MG63 (cell line): ENCODE measurements at regions not wholly inside any gene's neighbourhood (a gene's known extent, or its start where the extent isn't known, plus 50 kb on each side); places are given as distances from the start of the nearest gene placed in this dataset.

ENCODE experiments used
- DNase-seq: peaks from one replicate; pipeline ENCODE4 v3.0.0-alpha.2; 2020
- H3K27me3 ChIP-seq: fragments of 250-450 bp; sonication (Bioruptor Pico); 2 replicates; pipeline ENCODE4 v1.5.1; 2020; ENCODE audit warnings: mild to moderate bottlenecking, moderate library complexity
- H3K36me3 ChIP-seq: fragments of 250-450 bp; sonication (Bioruptor Pico); 2 replicates; pipeline ENCODE4 v1.5.1; 2020; ENCODE audit warnings: mild to moderate bottlenecking, moderate library complexity
- H3K4me3 ChIP-seq: fragments of 250-450 bp; sonication (Bioruptor Pico); 2 replicates; pipeline ENCODE4 v1.5.1; 2020; ENCODE audit warnings: mild to moderate bottlenecking, moderate library complexity
- H3K9me3 ChIP-seq: fragments of 250-450 bp; sonication (Bioruptor Pico); 2 replicates; pipeline ENCODE4 v1.5.1; 2020; ENCODE audit warnings: mild to moderate bottlenecking, moderate library complexity

DNA sequence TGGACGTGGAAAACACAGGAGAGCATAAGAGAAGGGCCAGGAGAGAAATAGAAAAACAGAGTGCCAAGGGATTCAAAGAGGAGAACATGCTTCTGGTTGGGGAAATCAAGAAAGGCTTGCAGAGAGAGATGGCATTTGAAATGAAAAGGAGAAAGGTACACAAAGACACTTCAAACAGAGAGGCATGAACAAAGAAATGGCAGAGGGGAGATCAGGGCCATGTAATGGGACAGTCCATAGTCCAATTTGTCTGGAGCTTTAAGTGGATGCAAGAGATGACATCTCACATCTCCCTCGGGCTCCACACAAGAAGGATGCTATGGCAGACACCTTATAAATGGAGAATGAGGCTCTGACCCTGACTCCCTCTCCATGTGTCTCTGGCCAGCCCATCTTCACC is 331.1 kb downstream of the MLLT3 start:
- H3K9me3 ChIP-seq: peaks cover 2% of the 10 kb centered on the region; the same call in 1 of the 2 replicates
- peaks cover 2% of the 10 kb centered on the region; the same call in 1 of the 2 replicates for H3K27me3 ChIP-seq
- no peak for DNase-seq
- H3K36me3 ChIP-seq: no peaks in the 10 kb centered on the region
- H3K4me3 ChIP-seq: no peak overlapping the region

DNA sequence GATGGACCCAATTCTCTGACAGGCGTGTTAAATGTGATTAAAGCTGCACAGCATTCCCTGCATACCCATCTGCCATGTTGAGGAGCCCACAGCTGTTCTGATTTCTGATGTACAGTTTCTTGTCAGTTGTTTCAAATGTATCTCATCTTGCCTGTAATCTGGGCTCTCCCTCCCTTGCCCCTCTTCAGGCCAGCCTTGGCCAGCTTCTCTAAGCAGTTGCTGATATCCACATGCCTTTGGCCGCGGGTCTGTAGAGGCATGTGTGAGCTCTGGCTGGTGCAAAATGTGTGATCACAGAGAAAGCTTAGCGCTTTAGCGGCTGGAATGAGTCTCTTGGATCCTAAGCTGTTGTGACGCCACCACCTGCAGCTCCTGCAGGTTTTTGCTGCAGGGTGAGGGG is 332.0 kb downstream of the MLLT3 start:
- Histone ChIP-seq H3K4me3 (no peak overlapping the region), H3K9me3 (peaks cover 2% of the 10 kb centered on the region; the same call in 1 of the 2 replicates), H3K36me3 (no peaks in the 10 kb centered on the region), H3K27me3 (peaks cover 2% of the 10 kb centered on the region; the same call in 1 of the 2 replicates)
- no peak for DNase-seq

DNA sequence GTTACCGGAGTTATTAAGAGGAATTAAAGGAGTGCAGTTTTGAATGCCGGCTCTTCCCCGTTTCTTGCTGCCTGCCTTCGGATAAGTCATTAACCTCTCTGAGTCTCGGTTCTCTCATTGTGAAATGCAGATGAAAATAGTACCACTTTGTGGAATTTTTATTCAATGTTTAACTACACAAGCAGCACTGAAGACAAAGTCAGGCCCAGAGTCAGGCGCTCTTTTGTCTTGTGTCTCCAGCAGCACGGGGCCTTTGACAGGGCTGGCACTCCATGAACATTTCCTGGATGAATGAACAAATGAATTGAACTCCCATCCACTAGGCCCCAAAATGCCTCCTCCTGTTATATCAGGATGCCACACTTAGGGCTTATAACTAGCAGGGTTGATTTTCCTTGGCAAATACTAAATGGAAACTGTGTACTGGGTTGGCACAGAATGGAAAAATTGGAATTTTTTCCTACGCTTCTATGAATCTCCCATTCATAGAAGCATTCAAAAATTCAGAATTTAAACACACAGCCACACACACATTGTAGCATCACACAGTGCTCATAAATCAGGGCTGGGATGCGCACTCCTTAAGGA is 332.8 kb downstream of the MLLT3 start:
- no peak for DNase-seq
- no peaks in the 10 kb centered on the region for H3K36me3 ChIP-seq
- H3K4me3 ChIP-seq: no peak overlapping the region
- H3K27me3 ChIP-seq: peaks cover 2% of the 10 kb centered on the region; the same call in 1 of the 2 replicates
- H3K9me3 ChIP-seq: peaks cover 2% of the 10 kb centered on the region; the same call in 1 of the 2 replicates

DNA sequence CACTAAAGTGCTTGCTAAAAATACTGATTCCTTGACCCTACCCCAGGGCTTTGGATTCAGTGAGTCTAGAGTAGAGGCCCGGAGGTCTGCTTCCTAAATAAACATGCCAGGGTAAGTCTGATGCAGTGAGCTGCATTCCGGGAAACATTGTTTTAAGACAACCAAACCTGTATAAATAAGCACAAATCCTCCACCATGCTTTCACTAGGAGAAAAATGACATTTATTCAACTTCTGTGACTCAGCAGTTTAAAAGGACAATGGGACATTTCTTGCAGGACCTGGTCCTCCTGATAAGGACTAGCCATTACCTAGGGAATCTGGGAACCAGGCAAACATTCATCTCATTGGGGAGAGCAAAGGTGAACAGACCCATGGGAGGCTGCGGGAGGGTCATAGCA is 335.3 kb downstream of the MLLT3 start:
- H3K36me3 ChIP-seq: no peaks in the 10 kb centered on the region
- DNase-seq: no peak
- no peak overlapping the region for H3K4me3 ChIP-seq
- H3K27me3 ChIP-seq: peaks cover 2% of the 10 kb centered on the region; the same call in 1 of the 2 replicates
- H3K9me3 ChIP-seq: peaks cover 2% of the 10 kb centered on the region; the same call in 1 of the 2 replicates

DNA sequence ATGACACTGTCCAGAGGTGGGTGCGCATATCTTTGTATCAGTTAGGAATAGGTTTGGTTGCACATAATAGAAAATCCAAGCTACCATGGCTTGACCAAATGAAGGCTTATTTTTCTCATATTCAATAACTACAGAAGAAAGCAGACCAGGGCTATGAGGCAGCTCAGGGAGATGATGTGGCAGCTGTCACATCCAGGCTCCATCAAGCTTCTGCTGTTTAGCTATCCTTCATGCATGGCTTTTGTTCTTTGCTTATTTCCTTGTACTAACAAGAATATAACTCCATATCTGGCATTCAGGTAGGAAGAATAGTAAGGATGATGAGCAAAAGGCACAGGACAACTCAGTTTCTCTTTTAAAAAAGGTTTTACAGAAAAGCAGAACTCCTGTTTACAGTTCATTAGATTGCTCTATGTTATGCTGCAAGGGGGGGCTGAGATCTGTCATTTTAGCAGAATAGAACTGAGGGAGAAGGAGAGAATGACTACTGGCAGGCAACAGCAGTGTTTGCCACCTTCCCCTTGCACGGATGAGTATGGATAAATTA is 336.1 kb downstream of the MLLT3 start:
- Histone ChIP-seq H3K9me3 (peaks cover 2% of the 10 kb centered on the region; the same call in 1 of the 2 replicates), H3K4me3 (no peak overlapping the region), H3K27me3 (peaks cover 2% of the 10 kb centered on the region; the same call in 1 of the 2 replicates), H3K36me3 (no peaks in the 10 kb centered on the region)
- DNase-seq: no peak

DNA sequence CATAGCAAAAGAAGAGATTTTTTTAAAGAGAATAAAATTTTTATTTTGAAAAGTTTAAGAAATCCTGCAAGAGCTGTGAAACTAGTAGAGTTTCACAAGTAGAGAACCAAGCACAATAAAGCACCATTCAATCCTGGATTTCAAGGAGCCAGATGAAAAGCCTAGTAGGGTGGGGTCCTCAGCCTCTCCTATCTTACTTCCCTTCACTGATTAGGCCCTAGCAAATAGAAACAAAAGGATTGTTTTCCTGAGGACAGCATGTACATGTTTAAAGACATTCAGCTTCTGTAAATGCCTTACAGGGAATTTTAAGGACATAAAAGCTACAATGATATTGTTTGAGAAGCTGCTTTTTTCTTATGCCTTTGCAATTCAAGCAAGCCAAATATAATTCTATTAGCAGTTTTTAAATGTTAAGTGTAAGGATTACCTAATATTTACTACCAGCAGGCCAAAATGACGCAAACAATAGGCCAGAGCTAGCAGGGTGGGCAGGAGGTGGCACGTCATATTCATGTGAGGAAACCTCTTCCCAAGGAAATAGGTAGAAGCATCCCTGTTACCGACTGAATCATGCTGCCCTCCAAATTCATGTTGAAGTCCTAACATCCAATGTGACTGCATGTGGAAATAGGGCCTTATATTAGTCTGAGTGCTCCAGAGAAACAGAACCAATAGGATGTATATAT is 337.6 kb downstream of the MLLT3 start:
- H3K27me3 ChIP-seq: peaks cover 2% of the 10 kb centered on the region; the same call in 1 of the 2 replicates
- no peak for DNase-seq
- no peak overlapping the region for H3K4me3 ChIP-seq
- peaks cover 2% of the 10 kb centered on the region; the same call in 1 of the 2 replicates for H3K9me3 ChIP-seq
- H3K36me3 ChIP-seq: no peaks in the 10 kb centered on the region

DNA sequence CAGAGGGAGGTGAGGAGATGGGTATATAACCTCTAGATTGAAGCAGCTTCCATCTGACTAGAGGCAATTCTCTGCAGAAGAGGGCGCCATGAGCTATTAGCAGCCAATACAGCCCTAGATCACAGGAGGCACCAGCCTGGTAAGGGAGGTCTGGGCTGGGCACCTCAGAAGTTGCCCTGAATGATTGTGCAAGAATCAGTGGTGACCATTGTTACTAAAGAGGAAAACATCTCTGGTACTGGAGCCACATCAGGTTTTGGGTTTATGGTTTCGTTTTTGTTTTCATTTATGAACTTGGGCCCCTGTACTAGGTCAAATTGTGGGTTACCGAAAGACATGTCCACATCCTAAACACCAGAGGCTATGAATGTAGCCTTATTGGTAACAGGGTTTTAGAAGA is 342.0 kb downstream of the MLLT3 start:
- no peak for DNase-seq
- H3K36me3 ChIP-seq: no peaks in the 10 kb centered on the region
- no peaks in the 10 kb centered on the region; the same call in 1 of the 2 replicates for H3K27me3 ChIP-seq
- H3K4me3 ChIP-seq: no peak overlapping the region
- peaks cover 26% of the 10 kb centered on the region for H3K9me3 ChIP-seq

DNA sequence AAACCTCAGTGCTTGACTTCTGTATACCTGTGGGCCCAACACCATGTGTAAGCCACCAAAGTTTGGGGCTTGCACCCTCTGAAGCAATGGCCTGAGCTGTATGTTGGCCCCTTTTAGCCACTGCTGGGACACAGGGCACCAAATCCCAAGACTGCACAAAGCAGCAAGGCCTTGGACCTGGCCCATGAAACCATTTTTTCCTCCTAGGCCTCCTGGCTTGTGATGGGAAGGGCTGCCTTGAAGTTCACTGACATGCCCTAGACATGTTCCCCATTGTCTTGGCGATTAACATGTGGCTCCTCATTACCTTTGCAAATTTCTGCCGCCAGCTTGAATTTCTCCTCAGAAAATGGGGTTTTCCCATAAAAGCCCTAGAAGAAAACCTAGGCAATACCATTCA is 345.5 kb downstream of the MLLT3 start:
- Histone ChIP-seq H3K27me3 (no peaks in the 10 kb centered on the region; the same call in 1 of the 2 replicates), H3K4me3 (no peak overlapping the region), H3K9me3 (peaks cover 26% of the 10 kb centered on the region), H3K36me3 (no peaks in the 10 kb centered on the region)
- DNase-seq: no peak

DNA sequence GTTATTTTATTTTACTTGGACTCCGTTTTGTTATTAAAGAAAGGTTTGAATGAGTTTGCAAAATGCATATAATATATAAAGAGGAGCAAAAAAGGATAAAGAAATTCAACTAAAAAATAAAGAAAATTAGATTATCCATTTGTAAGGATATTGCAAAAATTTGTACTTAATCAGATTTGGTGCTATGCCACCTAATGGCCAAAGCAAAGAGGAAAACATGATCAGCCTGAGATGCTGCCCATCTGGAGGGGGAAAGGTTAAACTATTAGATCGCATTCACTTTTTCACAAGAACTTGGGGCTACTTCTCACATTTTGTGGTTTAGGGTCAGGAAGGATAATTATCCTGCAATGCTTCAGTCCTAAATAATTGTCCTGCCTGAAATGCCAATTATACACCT is 350.6 kb downstream of the MLLT3 start:
- peaks cover 9% of the 10 kb centered on the region for H3K9me3 ChIP-seq
- DNase-seq: no peak
- no peaks in the 10 kb centered on the region for H3K36me3 ChIP-seq
- H3K27me3 ChIP-seq: no peaks in the 10 kb centered on the region; the same call in 1 of the 2 replicates
- H3K4me3 ChIP-seq: no peak overlapping the region

DNA sequence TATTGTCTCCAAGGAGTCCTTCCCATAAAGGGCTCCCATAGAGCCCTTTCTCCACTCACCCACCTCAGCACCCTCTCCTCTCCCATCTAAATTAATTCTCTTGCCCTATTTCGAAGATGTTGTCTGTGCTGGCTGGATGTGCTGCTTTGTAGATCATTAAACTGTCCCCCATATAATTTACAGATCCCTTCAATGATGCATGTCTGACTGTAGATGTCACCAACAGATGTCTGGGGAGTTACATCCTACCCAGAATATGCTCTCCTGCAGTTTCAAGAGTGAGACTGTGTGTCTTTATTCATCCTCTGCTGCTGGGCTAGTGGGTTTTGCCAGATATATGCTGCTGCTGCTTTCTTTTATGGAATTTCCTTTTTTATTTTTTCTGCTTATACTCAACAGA is 351.2 kb downstream of the MLLT3 start:
- no peak for DNase-seq
- Histone ChIP-seq H3K9me3 (peaks cover 2% of the 10 kb centered on the region), H3K4me3 (no peak overlapping the region), H3K27me3 (no peaks in the 10 kb centered on the region; the same call in 1 of the 2 replicates), H3K36me3 (no peaks in the 10 kb centered on the region)

DNA sequence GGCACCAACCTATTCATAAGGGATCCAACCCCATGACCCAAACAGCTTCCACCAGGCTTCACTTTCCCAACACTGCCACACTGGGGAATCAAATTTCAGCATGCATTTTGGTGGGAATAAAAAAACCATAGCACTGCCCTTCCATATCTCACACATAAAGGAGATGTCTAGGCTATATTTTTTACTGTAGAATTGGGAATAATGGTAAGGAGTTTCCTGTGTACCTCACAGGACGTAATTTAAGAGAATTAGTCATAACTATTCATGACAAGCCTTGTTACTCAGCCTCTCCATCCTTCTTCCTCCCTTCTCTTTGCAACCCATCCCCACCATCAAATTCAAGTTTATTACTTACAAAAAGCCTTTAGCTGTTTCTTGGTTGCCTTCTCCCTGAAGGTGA is 352.1 kb downstream of the MLLT3 start:
- no peak for DNase-seq
- no peaks in the 10 kb centered on the region for H3K9me3 ChIP-seq
- no peaks in the 10 kb centered on the region; the same call in 1 of the 2 replicates for H3K27me3 ChIP-seq
- H3K4me3 ChIP-seq: no peak overlapping the region
- no peaks in the 10 kb centered on the region for H3K36me3 ChIP-seq

DNA sequence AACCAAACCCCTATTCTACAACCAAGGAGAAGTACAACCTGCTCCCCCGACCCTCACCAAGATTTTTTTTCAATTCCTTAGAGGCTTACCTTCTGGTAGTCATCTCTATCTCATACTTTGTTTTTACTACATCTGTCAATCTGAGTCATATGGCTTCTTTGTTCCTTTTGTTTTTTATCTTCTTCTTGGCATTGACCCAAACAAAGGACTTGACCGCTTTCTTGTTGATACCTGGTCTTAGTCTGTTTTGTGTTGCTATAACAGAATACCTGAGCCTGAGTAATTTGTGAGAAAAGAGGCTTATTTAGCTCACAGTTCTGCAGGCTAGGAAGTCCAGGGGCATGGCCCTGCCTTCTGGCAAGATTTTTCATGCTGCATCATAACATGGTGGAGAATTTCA is 352.7 kb downstream of the MLLT3 start:
- no peaks in the 10 kb centered on the region; the same call in 1 of the 2 replicates for H3K27me3 ChIP-seq
- H3K36me3 ChIP-seq: no peaks in the 10 kb centered on the region
- no peaks in the 10 kb centered on the region for H3K9me3 ChIP-seq
- H3K4me3 ChIP-seq: no peak overlapping the region
- no peak for DNase-seq

DNA sequence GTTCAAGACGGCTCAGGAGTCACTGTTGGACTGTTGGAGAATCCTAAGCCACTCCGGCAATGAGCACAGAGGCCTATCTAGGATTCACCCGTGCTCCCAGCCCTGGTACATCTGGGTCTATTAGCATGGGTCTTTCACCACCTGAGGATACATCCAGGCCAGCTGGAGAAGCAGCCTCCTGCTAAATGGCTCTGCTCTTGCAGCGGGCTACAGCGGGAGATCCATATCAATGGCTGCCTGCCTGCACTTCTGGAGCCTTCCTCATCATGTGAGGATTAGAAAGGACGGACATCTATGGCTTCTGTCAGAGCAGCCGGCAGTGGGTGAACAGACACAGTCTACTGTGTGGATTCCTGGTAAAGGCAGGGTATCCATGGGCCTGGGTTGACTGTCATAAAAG is 357.4 kb downstream of the MLLT3 start:
- no peaks in the 10 kb centered on the region for H3K9me3 ChIP-seq
- no peak overlapping the region for H3K4me3 ChIP-seq
- DNase-seq: no peak
- H3K36me3 ChIP-seq: no peaks in the 10 kb centered on the region
- no peaks in the 10 kb centered on the region for H3K27me3 ChIP-seq

DNA sequence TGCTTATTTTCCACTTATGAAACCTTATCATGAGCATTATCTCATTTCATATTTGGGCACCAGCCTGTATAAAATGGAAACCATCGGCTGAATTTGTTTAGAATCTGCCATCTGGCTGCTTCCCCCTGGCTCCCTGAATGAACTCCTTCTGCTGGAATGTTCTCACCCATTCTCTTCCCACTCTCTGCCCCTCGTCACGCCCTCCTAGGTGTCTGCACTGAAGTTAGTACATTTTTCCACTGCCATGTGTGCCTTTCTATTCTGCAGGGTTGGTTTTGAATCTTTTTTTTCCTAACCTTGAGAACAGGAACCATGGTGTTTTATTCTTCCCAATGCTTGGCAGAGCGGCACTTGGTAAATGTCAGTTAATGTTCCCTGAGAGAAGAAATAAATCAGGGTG is 359.7 kb downstream of the MLLT3 start:
- Histone ChIP-seq H3K36me3 (no peaks in the 10 kb centered on the region), H3K4me3 (no peak overlapping the region), H3K9me3 (no peaks in the 10 kb centered on the region), H3K27me3 (no peaks in the 10 kb centered on the region)
- no peak for DNase-seq

DNA sequence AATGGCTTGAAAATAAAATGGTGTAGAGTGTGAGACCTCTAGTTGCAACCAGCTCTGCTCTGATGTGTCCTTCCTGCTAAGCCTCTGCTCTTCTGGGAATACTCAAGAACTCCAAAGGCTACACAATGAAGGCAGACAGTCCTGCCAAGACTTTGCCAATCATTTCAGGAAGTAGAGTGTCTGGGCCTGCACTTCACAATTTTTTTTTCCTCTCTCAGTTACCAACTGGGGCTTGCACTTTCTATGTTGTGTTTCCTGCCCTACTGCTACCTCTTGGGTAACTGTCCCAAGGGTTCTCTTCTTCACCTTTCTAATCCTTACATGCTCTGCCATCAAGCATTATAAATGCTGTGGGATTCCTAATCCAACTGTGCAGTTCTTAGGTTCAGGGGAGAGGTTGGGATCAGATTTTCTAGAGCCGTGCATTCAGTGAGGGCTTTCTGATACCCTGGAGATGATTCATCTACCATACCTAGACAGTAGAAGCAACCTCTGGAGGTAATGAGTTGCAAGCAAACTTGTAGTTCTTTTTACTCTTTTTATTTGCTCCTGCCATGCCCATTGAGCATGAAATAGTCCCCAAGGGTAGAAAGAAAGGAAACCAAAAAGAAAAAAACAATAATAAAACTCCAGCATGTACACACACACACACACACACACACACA is 365.9 kb downstream of the MLLT3 start:
- Histone ChIP-seq H3K27me3 (peaks cover 10% of the 10 kb centered on the region), H3K4me3 (no peak overlapping the region), H3K9me3 (no peaks in the 10 kb centered on the region), H3K36me3 (no peaks in the 10 kb centered on the region)
- no peak for DNase-seq

DNA sequence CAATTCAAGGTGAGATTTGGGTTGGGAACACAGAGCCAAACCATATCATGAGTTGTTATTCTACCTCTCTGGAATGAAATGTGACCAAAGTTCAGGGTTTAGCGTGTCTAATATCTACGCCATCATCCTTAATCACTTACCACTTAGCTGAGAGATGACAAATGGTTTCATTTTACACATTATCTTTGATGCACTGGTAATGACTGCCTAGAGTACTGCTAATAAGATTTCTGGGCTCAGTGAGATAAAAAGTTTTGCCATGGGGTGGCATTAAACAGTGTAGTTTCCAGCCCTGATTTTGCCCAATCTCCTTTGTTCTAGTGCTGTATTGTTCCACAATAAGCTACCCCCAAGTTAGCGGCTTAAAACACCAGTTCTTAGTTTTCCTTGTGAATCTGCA is 367.2 kb downstream of the MLLT3 start:
- Histone ChIP-seq H3K27me3 (peaks cover 12% of the 10 kb centered on the region), H3K9me3 (no peaks in the 10 kb centered on the region), H3K4me3 (no peak overlapping the region), H3K36me3 (no peaks in the 10 kb centered on the region)
- DNase-seq: no peak

DNA sequence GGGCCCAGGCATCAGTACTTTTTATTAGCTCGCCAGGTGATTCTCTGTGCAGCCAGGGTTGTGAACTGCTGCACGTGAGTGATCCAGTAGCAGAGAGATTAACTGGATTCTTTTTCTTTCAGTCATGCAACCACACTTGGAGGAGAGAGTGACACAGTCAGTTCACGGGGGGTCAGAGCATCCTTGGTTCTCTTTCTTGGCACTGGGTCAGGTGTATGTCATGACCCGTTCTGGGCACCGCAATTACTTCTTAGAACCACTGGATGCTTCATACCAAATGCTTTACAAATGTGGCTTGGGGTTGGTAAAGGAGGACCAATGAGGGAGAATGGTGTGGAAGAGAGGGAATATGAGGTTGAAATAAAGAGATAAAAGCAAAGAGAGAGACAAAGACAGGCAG is 368.7 kb downstream of the MLLT3 start:
- Histone ChIP-seq H3K27me3 (peaks cover 12% of the 10 kb centered on the region), H3K36me3 (no peaks in the 10 kb centered on the region), H3K9me3 (no peaks in the 10 kb centered on the region), H3K4me3 (no peak overlapping the region)
- DNase-seq: no peak
